ENCODE measurements at regions not wholly inside any gene's neighbourhood (a gene's known extent, or its start where the extent isn't known, plus 50 kb on each side); places are given as distances from the start of the nearest gene placed in this dataset.
"Not testable (repeated sequence)": the region's sequence is repeated elsewhere in the genome, so short reads cannot be mapped to it uniquely, and the experiment has no call there.

GRCh38 chr13:78133511-78133910, 214.9 kb upstream of the EDNRB start:
- DNase-seq: no peak

- no peak for DNase-seq
Observed at GRCh38 chr13:78131811-78132210, 213.2 kb upstream of the EDNRB start.

- DNase-seq: no peak
Observed at GRCh38 chr13:78131346-78131745, 212.7 kb upstream of the EDNRB start.

GRCh38 chr13:78129823-78130222, 211.2 kb upstream of the EDNRB start:
- no peak for DNase-seq

GRCh38 chr13:78129359-78129758, 210.7 kb upstream of the EDNRB start:
- no peak for DNase-seq

GRCh38 chr13:78121459-78122348, 203.1 kb upstream of the EDNRB start:
- peak; percentile 59 for DNase-seq

- no peak for DNase-seq
Observed at GRCh38 chr13:78121001-78121400, 202.4 kb upstream of the EDNRB start.

- DNase-seq: not testable (repeated sequence)
Observed at GRCh38 chr13:78120144-78120543, 201.5 kb upstream of the EDNRB start.

GRCh38 chr13:78117070-78117469, 198.4 kb upstream of the EDNRB start:
- DNase-seq: not testable (repeated sequence)

- no peak for DNase-seq
Observed at GRCh38 chr13:78105656-78106055, 187.0 kb upstream of the EDNRB start.

- DNase-seq: no peak
Observed at GRCh38 chr13:78103936-78104335, 185.3 kb upstream of the EDNRB start.

GRCh38 chr13:78102741-78103140, 184.1 kb upstream of the EDNRB start:
- DNase-seq: no peak

- no peak for DNase-seq
Observed at GRCh38 chr13:78102121-78102677, 183.6 kb upstream of the EDNRB start.

GRCh38 chr13:78100486-78100885, 181.9 kb upstream of the EDNRB start:
- no peak for DNase-seq

GRCh38 chr13:78098249-78098648, 179.6 kb upstream of the EDNRB start:
- no peak for DNase-seq

GRCh38 chr13:78096221-78096620, 177.6 kb upstream of the EDNRB start:
- no peak for DNase-seq

GRCh38 chr13:78087966-78088678, 169.5 kb upstream of the EDNRB start:
- no peak for DNase-seq

GRCh38 chr13:78085434-78086225, 167.0 kb upstream of the EDNRB start:
- no peak for DNase-seq

- no peak for DNase-seq
Observed at GRCh38 chr13:78084401-78084800, 165.8 kb upstream of the EDNRB start.

GRCh38 chr13:78078168-78078567, 159.5 kb upstream of the EDNRB start:
- DNase-seq: no peak

- no peak for DNase-seq
Observed at GRCh38 chr13:78067290-78067689, 148.7 kb upstream of the EDNRB start.

GRCh38 chr13:78065141-78065540, 146.5 kb upstream of the EDNRB start:
- no peak for DNase-seq

- DNase-seq: no peak
Observed at GRCh38 chr13:78061806-78062205, 143.2 kb upstream of the EDNRB start.

All from CD4-positive, alpha-beta T cell treated with Interleukin-17A for 1 hour (primary cell).